ENCODE measurements at regions not wholly inside any gene's neighbourhood (a gene's known extent, or its start where the extent isn't known, plus 50 kb on each side); places are given as distances from the start of the nearest gene placed in this dataset.

DNA sequence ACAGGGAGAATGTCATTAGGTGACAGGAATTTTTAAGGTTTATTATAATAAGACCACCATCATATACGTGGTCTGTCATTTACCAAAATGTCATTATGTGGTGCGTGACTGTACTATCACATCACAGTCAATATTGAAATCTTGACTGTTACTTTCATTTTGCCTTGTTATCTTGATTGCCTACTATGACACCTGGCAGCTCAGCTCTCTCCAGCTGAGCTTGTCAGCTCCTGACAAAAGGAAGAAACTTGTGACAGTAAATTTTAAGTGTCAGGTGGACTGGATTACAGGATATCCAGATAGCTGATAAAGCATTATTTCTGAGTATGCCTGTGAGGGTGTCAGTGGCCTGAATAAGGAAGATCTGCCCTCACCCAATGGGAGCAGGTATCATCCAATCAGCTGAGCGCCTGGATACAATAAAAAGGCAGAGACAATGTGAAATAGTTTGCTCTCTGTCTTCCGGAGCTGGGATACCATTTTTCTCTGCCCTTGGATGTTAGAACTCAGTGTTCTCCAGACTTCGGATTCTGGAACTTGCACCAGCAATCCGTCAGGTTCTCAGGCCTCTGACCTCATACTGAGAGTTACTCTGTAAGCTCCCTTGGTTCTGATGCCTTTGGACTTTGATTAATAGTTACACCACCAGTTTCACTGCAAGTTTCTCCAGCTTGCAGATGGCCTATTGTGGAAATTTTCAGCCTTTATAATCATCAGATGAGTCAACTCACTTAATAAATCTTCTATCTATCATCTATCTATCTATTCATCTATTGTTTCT, 1454.7 kb upstream of the IGFBP7 start:
- H3K4me1 ChIP-seq (ENCODE audit: control insufficient read depth, insufficient read depth, low read length): peaks cover 10% of the 10 kb centered on the region
- H3K27me3 ChIP-seq (ENCODE audit: control insufficient read depth, insufficient read depth, low read length): no peaks in the 10 kb centered on the region
- no peaks in the 10 kb centered on the region for H3K9me3 ChIP-seq (ENCODE audit: control insufficient read depth, insufficient read depth, low read length)
- no peak overlapping the region for H3K4me3 ChIP-seq (ENCODE audit: low read depth, low read length)
- no peaks in the 10 kb centered on the region for H3K36me3 ChIP-seq (ENCODE audit: control insufficient read depth, insufficient read depth, low read length)
- no peak overlapping the region for H3K27ac ChIP-seq (ENCODE audit: low read depth, low read length)
- H3K9ac ChIP-seq (ENCODE audit: low read depth, low read length): no peak overlapping the region

DNA sequence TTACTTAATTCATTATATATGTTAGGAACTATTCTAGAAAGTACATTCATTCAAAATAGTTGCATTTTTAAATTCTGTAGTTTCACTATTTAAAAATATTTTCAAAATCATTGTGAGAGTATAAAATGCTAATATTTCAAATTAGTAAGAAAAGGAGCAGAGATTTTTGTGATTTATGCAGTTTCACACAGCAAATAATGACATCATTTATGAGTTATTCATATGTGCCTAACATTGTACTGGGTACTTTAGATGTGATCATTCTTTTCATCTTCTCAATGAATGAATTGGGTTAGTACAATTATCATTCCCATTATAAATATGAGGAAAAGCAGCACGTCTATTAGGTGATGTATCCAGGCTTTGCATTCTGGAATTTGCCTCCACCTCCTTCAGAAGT, 1451.0 kb upstream of the IGFBP7 start:
- Histone ChIP-seq H3K9ac (ENCODE audit: low read depth, low read length) (no peak overlapping the region), H3K27me3 (ENCODE audit: control insufficient read depth, insufficient read depth, low read length) (no peaks in the 10 kb centered on the region), H3K4me1 (ENCODE audit: control insufficient read depth, insufficient read depth, low read length) (peaks cover 3% of the 10 kb centered on the region), H3K4me3 (ENCODE audit: low read depth, low read length) (no peak overlapping the region), H3K9me3 (ENCODE audit: control insufficient read depth, insufficient read depth, low read length) (no peaks in the 10 kb centered on the region), H3K36me3 (ENCODE audit: control insufficient read depth, insufficient read depth, low read length) (no peaks in the 10 kb centered on the region), H3K27ac (ENCODE audit: low read depth, low read length) (no peak overlapping the region)

- Histone ChIP-seq H3K27ac (ENCODE audit: low read depth, low read length) (no peak overlapping the region), H3K9ac (ENCODE audit: low read depth, low read length) (no peak overlapping the region), H3K27me3 (ENCODE audit: control insufficient read depth, insufficient read depth, low read length) (no peaks in the 10 kb centered on the region), H3K4me3 (ENCODE audit: low read depth, low read length) (no peak overlapping the region), H3K36me3 (ENCODE audit: control insufficient read depth, insufficient read depth, low read length) (no peaks in the 10 kb centered on the region), H3K4me1 (ENCODE audit: control insufficient read depth, insufficient read depth, low read length) (0 out of 2 replicates have a peak, but pooled peaks cover 2% of the 10 kb centered on the region), H3K9me3 (ENCODE audit: control insufficient read depth, insufficient read depth, low read length) (no peaks in the 10 kb centered on the region)
These were observed 1450.6 kb upstream of the IGFBP7 start for GRCh38 chr4:58560736-58561135.

- 0 out of 2 replicates have a peak, but pooled peaks cover 4% of the 10 kb centered on the region for H3K4me1 ChIP-seq (ENCODE audit: control insufficient read depth, insufficient read depth, low read length)
- H3K27ac ChIP-seq (ENCODE audit: low read depth, low read length): no peak overlapping the region
- H3K27me3 ChIP-seq (ENCODE audit: control insufficient read depth, insufficient read depth, low read length): no peaks in the 10 kb centered on the region
- H3K9ac ChIP-seq (ENCODE audit: low read depth, low read length): no peak overlapping the region
- H3K4me3 ChIP-seq (ENCODE audit: low read depth, low read length): no peak overlapping the region
- H3K9me3 ChIP-seq (ENCODE audit: control insufficient read depth, insufficient read depth, low read length): no peaks in the 10 kb centered on the region
- H3K36me3 ChIP-seq (ENCODE audit: control insufficient read depth, insufficient read depth, low read length): no peaks in the 10 kb centered on the region
These were observed 1443.5 kb upstream of the IGFBP7 start for GRCh38 chr4:58553679-58554078.

GRCh38 chr4:58553031-58553430, 1442.8 kb upstream of the IGFBP7 start:
- Histone ChIP-seq H3K27me3 (ENCODE audit: control insufficient read depth, insufficient read depth, low read length) (no peaks in the 10 kb centered on the region), H3K27ac (ENCODE audit: low read depth, low read length) (no peak overlapping the region), H3K9ac (ENCODE audit: low read depth, low read length) (no peak overlapping the region), H3K4me3 (ENCODE audit: low read depth, low read length) (no peak overlapping the region), H3K9me3 (ENCODE audit: control insufficient read depth, insufficient read depth, low read length) (no peaks in the 10 kb centered on the region), H3K36me3 (ENCODE audit: control insufficient read depth, insufficient read depth, low read length) (no peaks in the 10 kb centered on the region), H3K4me1 (ENCODE audit: control insufficient read depth, insufficient read depth, low read length) (0 out of 2 replicates have a peak, but pooled peaks cover 4% of the 10 kb centered on the region)

DNA sequence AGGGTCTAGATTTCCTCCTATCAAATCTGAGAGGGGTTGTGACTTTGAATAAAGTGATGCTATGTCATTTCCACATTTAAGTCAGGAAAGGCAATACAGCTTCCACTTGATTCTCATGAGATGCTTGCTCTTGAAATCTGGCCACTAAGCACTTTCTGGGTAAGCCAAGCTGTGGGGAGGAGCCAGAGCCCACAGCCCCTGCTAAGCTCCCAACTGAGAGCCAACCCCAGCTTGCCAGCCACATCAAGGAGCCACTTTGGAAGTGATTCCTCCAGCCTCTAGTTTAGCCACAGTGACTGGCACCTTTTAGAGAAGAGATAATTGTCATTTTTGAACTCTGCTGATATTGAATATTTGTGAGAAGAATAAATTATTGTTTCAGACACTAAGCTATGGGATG, 1441.5 kb upstream of the IGFBP7 start:
- Histone ChIP-seq H3K9me3 (ENCODE audit: control insufficient read depth, insufficient read depth, low read length) (no peaks in the 10 kb centered on the region), H3K36me3 (ENCODE audit: control insufficient read depth, insufficient read depth, low read length) (no peaks in the 10 kb centered on the region), H3K9ac (ENCODE audit: low read depth, low read length) (no peak overlapping the region), H3K4me1 (ENCODE audit: control insufficient read depth, insufficient read depth, low read length) (0 out of 2 replicates have a peak, but pooled peaks cover 4% of the 10 kb centered on the region), H3K27ac (ENCODE audit: low read depth, low read length) (no peak overlapping the region), H3K27me3 (ENCODE audit: control insufficient read depth, insufficient read depth, low read length) (no peaks in the 10 kb centered on the region), H3K4me3 (ENCODE audit: low read depth, low read length) (no peak overlapping the region)

DNA sequence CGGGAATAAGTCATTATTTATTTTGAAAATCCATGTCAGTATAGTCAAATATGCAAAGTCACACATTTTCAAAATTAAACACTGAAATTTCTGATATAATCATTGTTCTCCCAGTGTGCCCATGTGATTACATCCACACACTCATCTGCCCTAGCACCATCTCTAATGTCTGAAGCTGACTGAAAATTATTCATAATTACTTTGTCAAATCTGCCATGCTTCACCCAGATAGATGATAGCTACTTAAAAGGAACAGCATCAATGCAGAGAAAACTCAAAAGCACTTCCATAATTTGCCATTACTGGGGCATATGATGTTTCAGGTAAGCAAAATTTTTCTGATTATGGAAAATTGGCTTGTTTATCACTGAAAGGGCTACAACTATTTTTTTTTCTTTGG, 1433.3 kb upstream of the IGFBP7 start:
- no peak overlapping the region for H3K27ac ChIP-seq (ENCODE audit: low read depth, low read length)
- no peaks in the 10 kb centered on the region for H3K36me3 ChIP-seq (ENCODE audit: control insufficient read depth, insufficient read depth, low read length)
- H3K4me3 ChIP-seq (ENCODE audit: low read depth, low read length): no peak overlapping the region
- H3K27me3 ChIP-seq (ENCODE audit: control insufficient read depth, insufficient read depth, low read length): no peaks in the 10 kb centered on the region
- H3K9me3 ChIP-seq (ENCODE audit: control insufficient read depth, insufficient read depth, low read length): no peaks in the 10 kb centered on the region
- H3K9ac ChIP-seq (ENCODE audit: low read depth, low read length): no peak overlapping the region
- H3K4me1 ChIP-seq (ENCODE audit: control insufficient read depth, insufficient read depth, low read length): no peaks in the 10 kb centered on the region

DNA sequence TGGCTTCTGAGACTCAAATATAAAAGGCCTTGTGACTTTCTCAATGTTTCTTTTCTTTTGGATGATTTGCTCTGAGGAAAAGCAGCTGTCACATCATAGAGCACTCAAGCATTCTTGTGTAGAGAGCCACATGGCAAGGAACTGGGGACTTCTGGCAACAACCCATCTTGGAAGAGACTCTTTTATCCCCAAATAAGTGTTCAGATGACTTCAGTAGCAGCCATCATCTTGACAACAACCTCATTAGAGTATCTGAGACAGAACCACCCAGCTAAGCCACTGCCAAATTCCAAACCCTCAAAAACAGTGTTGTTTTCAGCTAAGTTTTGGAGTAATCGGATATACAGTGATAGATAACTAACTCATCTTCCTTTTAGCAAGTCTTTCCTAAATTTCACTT, 1431.7 kb upstream of the IGFBP7 start:
- Histone ChIP-seq H3K27ac (ENCODE audit: low read depth, low read length) (no peak overlapping the region), H3K27me3 (ENCODE audit: control insufficient read depth, insufficient read depth, low read length) (no peaks in the 10 kb centered on the region), H3K36me3 (ENCODE audit: control insufficient read depth, insufficient read depth, low read length) (no peaks in the 10 kb centered on the region), H3K4me1 (ENCODE audit: control insufficient read depth, insufficient read depth, low read length) (no peaks in the 10 kb centered on the region), H3K9me3 (ENCODE audit: control insufficient read depth, insufficient read depth, low read length) (no peaks in the 10 kb centered on the region), H3K4me3 (ENCODE audit: low read depth, low read length) (no peak overlapping the region), H3K9ac (ENCODE audit: low read depth, low read length) (no peak overlapping the region)

DNA sequence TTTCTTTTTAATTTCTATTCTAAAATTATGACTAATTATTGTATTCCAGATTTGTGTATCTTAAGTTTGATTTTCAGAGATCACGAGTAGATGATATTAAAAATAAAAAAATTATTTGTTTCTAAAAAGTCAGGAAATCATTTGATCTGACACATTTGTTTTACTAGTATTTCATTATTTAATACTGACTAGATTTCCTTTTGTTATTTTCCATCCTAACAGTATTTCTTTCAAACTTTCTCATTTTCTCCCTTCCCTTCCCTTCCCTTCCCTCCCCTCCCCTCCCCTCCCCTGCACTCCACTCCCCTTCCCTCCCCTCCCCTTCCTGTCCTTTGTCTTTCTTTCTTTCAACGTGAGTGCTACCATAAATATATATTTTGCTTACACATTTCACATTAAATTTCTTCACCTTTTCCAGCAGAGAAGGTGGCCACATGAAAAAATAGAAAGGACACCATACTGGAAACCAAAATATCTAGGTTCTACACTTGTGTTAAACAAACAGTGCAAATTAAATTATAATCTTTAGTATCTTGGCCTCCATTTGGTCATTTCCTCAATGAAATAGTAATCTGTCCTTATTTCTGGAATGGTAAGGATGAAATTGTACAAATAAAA, 1412.7 kb upstream of the IGFBP7 start:
- Histone ChIP-seq H3K9ac (ENCODE audit: low read depth, low read length) (no peak overlapping the region), H3K36me3 (ENCODE audit: control insufficient read depth, insufficient read depth, low read length) (no peaks in the 10 kb centered on the region), H3K27me3 (ENCODE audit: control insufficient read depth, insufficient read depth, low read length) (no peaks in the 10 kb centered on the region), H3K4me3 (ENCODE audit: low read depth, low read length) (no peak overlapping the region), H3K9me3 (ENCODE audit: control insufficient read depth, insufficient read depth, low read length) (no peaks in the 10 kb centered on the region), H3K4me1 (ENCODE audit: control insufficient read depth, insufficient read depth, low read length) (no peaks in the 10 kb centered on the region), H3K27ac (ENCODE audit: low read depth, low read length) (no peak overlapping the region)

GRCh38 chr4:58515226-58515625, 1405.0 kb upstream of the IGFBP7 start:
- Histone ChIP-seq H3K36me3 (ENCODE audit: control insufficient read depth, insufficient read depth, low read length) (no peaks in the 10 kb centered on the region), H3K27ac (ENCODE audit: low read depth, low read length) (peak overlapping the region; percentile 20), H3K4me1 (ENCODE audit: control insufficient read depth, insufficient read depth, low read length) (peaks cover 9% of the 10 kb centered on the region), H3K9me3 (ENCODE audit: control insufficient read depth, insufficient read depth, low read length) (no peaks in the 10 kb centered on the region), H3K27me3 (ENCODE audit: control insufficient read depth, insufficient read depth, low read length) (no peaks in the 10 kb centered on the region), H3K4me3 (ENCODE audit: low read depth, low read length) (no peak overlapping the region), H3K9ac (ENCODE audit: low read depth, low read length) (no peak overlapping the region)

- no peaks in the 10 kb centered on the region for H3K36me3 ChIP-seq (ENCODE audit: control insufficient read depth, insufficient read depth, low read length)
- peaks cover 9% of the 10 kb centered on the region for H3K4me1 ChIP-seq (ENCODE audit: control insufficient read depth, insufficient read depth, low read length)
- no peak overlapping the region for H3K4me3 ChIP-seq (ENCODE audit: low read depth, low read length)
- no peak overlapping the region for H3K27ac ChIP-seq (ENCODE audit: low read depth, low read length)
- no peaks in the 10 kb centered on the region for H3K27me3 ChIP-seq (ENCODE audit: control insufficient read depth, insufficient read depth, low read length)
- H3K9me3 ChIP-seq (ENCODE audit: control insufficient read depth, insufficient read depth, low read length): no peaks in the 10 kb centered on the region
- H3K9ac ChIP-seq (ENCODE audit: low read depth, low read length): no peak overlapping the region
These were observed 1404.1 kb upstream of the IGFBP7 start for GRCh38 chr4:58514299-58514698.

All from HUES48 (cell line).